Ovary (tissue), 3 donors: ENCODE measurements at regions not wholly inside any gene's neighbourhood (a gene's known extent, or its start where the extent isn't known, plus 50 kb on each side); places are given as distances from the start of the nearest gene placed in this dataset.

Experiments
- EP300 ChIP-seq: sonication (generic); formaldehyde crosslinking; IDR thresholded peaks from one replicate; pipeline ENCODE4 v1.6.1; 2017; ENCODE audit warnings: antibody characterized with exemption
- POLR2A ChIP-seq: fragments of 450-650 bp; IDR thresholded peaks from one replicate; pipeline ENCODE4 v1.6.1; 2017; ENCODE audit warnings: antibody characterized with exemption, mild to moderate bottlenecking, moderate library complexity
- TF ChIP-seq, protein P1 (sequence below), 3 donors: fragments of 450-650 bp in 2 of 3; fragments of 200-600 bp in 1 of 3; IDR thresholded peaks; one replicate each; pipeline versions ENCODE4 v1.5.1 to v1.8.0; 2016 to 2022; ENCODE audit warnings: antibody characterized with exemption in 3 of 3, mild to moderate bottlenecking in 1 of 3
- donor health status: DM: no; HTN: no; CAD: no.

DNA sequence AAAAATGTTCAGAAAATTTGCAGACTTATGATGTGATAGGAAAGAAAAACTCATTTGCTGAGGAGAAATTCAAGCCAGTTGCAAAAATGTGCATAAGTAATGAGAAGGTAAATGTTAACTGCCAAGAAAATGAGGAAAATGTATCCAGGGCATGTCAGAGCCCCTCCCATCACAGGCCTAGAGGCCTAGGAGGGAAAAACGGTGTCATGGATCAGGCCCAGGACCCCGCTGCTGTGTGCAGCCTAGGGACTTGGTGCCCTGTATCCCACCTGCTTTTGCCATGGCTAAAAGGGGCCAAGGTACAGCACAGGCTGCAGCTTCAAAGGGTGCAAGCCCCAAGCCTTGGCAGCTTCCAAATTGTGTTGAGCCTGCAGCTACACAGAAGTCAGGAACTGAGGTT, 214.0 kb upstream of the ADGRL4 start:
- TF ChIP-seq POLR2A (no peak), EP300 (no peak)
- TF ChIP-seq, protein P1, sequence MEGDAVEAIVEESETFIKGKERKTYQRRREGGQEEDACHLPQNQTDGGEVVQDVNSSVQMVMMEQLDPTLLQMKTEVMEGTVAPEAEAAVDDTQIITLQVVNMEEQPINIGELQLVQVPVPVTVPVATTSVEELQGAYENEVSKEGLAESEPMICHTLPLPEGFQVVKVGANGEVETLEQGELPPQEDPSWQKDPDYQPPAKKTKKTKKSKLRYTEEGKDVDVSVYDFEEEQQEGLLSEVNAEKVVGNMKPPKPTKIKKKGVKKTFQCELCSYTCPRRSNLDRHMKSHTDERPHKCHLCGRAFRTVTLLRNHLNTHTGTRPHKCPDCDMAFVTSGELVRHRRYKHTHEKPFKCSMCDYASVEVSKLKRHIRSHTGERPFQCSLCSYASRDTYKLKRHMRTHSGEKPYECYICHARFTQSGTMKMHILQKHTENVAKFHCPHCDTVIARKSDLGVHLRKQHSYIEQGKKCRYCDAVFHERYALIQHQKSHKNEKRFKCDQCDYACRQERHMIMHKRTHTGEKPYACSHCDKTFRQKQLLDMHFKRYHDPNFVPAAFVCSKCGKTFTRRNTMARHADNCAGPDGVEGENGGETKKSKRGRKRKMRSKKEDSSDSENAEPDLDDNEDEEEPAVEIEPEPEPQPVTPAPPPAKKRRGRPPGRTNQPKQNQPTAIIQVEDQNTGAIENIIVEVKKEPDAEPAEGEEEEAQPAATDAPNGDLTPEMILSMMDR (IDR thresholded peaks at IDR 0.05): no peak
